Activated CD8-positive, alpha-beta T cell treated with anti-CD3 and anti-CD28 coated beads, Interleukin-2, amount 10 ng/mL, durations not matched to agents 7 days and 5 days (primary cell): ENCODE measurements at regions not wholly inside any gene's neighbourhood (a gene's known extent, or its start where the extent isn't known, plus 50 kb on each side); places are given as distances from the start of the nearest gene placed in this dataset.

ENCODE experiments used
- ATAC-seq: fragments of 150-1000 bp; cut with Tn5 transposase; one replicate; pipeline ENCODE4 v1.10.0; 2021; ENCODE audit warnings: moderate library complexity
- CTCF ChIA-PET: fragments of 350-600 bp; sonication (Branson Sonifier 250); formaldehyde crosslinking; loops from one replicate; lab custom pipeline; 2021; ENCODE audit warnings: antibody characterized with exemption; lab: Charles Lee
- POLR2A ChIA-PET: fragments of 350-600 bp; sonication (Branson Sonifier 250); formaldehyde crosslinking; loops from one replicate; lab custom pipeline; 2021; ENCODE audit warnings: antibody characterized with exemption; lab: Charles Lee
- DNase-seq: peaks from one replicate; pipeline ENCODE4 v3.0.0-alpha.2; 2020
- H3K27ac Mint-ChIP-seq: one replicate; pipeline ENCODE4 v1.8.0; 2021; ENCODE audit warnings: mild to moderate bottlenecking, mixed read lengths
- H3K27me3 Mint-ChIP-seq: one replicate; pipeline ENCODE4 v1.8.0; 2021; ENCODE audit warnings: low read depth, mixed read lengths
- H3K36me3 Mint-ChIP-seq: one replicate; pipeline ENCODE4 v1.8.0; 2021; ENCODE audit warnings: low read depth, mixed read lengths
- H3K4me1 Mint-ChIP-seq: one replicate; pipeline ENCODE4 v1.8.0; 2021; ENCODE audit warnings: low read depth, mixed read lengths
- H3K4me3 Mint-ChIP-seq: one replicate; pipeline ENCODE4 v1.8.0; 2021; ENCODE audit warnings: mild to moderate bottlenecking, mixed read lengths
- H3K9me3 Mint-ChIP-seq: one replicate; pipeline ENCODE4 v1.8.0; 2022; ENCODE audit warnings: mixed read lengths; ENCODE audit not compliant: insufficient read depth

DNA sequence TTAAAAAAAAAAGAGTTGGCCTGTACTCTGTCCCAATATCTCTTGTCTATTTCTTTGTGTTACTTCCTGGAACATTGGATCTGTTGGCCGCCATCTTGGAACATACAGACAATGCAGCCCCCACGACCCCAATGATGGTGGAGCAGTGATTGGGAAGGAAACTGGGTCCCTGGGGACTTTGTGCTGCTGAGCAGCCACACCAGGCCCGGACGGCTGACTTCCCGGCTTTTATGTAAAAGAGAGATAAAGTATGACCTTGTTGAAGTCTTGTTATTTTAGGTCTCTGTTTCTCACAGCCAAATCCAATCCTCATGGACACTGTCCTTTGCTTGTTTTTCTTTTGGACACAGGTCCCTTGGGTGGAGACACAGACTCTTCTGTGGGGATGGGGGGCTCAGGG is 204.5 kb downstream of the SALL1 start:
- H3K27ac Mint-ChIP-seq: no peak overlapping the region
- DNase-seq (no peak), ATAC-seq (no peak)
- no peaks in the 10 kb centered on the region for H3K4me1 Mint-ChIP-seq
- H3K9me3 Mint-ChIP-seq: no peaks in the 10 kb centered on the region
- CTCF ChIA-PET: no interaction called here
- POLR2A ChIA-PET: no interaction called here
- H3K4me3 Mint-ChIP-seq: no peak overlapping the region
- H3K27me3 Mint-ChIP-seq: no peaks in the 10 kb centered on the region
- no peaks in the 10 kb centered on the region for H3K36me3 Mint-ChIP-seq

DNA sequence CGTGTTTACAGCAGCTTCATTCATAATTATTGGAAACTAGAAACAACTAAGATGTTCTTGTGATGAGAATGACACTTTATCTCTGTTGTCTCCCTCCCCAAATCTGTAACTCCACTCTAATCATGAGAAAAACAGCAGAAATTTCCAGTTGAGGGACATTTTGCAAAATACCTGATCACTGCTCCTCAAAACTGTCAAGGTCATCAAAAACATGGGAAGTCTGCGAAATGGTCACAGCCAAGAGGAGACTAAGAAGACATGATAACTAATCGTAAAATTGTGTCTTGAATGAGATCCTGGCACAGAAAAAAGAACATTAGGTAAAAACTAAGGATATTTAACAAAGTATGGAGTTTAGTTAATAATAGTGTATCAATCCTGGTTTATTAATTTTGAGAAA is 204.2 kb downstream of the CYLD start:
- H3K4me3 Mint-ChIP-seq: no peak overlapping the region
- CTCF ChIA-PET: no interaction called here
- H3K27ac Mint-ChIP-seq: no peak overlapping the region
- no peaks in the 10 kb centered on the region for H3K27me3 Mint-ChIP-seq
- DNase-seq: no peak
- no peaks in the 10 kb centered on the region for H3K4me1 Mint-ChIP-seq
- no peak for ATAC-seq
- POLR2A ChIA-PET: no interaction called here
- no peaks in the 10 kb centered on the region for H3K9me3 Mint-ChIP-seq
- no peaks in the 10 kb centered on the region for H3K36me3 Mint-ChIP-seq

DNA sequence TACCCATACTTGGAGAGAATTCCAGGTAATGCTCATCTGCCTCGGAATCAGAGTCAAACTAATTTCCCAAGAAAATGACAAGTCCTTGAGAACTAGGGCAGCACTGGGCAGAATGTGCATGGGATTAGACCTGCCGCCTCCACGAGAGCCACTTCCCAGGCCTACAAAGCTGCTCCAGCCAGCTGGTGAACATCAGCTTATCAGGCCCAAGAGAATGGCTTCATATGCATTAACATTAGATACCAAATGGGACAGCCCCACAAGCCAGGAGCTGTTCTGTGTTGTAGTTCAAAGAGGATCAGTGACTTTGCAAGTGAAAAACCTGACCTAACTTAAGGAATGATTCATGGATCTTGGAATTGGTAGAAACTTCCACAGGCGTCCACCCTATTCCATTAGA is 203.3 kb downstream of the CYLD start:
- Mint-ChIP-seq H3K27ac (no peak overlapping the region), H3K4me1 (no peaks in the 10 kb centered on the region), H3K27me3 (no peaks in the 10 kb centered on the region), H3K4me3 (no peak overlapping the region), H3K36me3 (no peaks in the 10 kb centered on the region), H3K9me3 (no peaks in the 10 kb centered on the region)
- ChIA-PET POLR2A (no interaction called here), CTCF (no interaction called here)
- ATAC-seq: no peak
- DNase-seq: no peak

DNA sequence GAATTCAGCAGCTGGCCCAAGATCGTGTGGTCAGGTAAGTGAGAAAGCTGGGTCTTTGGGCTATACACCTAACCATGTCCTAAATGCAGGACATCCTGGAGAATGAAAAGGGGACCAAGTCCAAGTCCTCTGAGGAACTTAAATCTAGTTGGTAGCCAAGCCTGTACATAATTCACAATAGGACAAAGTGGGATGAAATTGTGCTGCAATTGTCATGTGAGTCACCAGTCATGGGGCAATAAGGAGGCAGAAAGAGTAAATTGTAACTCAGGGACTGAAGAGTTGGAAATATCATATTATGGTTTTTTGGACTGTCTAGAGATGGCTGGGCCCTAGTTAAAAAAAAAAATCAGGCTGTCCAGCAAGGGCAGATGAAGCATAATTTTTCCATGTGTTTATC is 202.6 kb downstream of the CYLD start:
- Mint-ChIP-seq H3K27ac (no peak overlapping the region), H3K36me3 (no peaks in the 10 kb centered on the region), H3K9me3 (no peaks in the 10 kb centered on the region), H3K4me3 (no peak overlapping the region), H3K27me3 (no peaks in the 10 kb centered on the region), H3K4me1 (no peaks in the 10 kb centered on the region)
- POLR2A ChIA-PET: no interaction called here
- CTCF ChIA-PET: no interaction called here
- DNase-seq (no peak), ATAC-seq (no peak)

DNA sequence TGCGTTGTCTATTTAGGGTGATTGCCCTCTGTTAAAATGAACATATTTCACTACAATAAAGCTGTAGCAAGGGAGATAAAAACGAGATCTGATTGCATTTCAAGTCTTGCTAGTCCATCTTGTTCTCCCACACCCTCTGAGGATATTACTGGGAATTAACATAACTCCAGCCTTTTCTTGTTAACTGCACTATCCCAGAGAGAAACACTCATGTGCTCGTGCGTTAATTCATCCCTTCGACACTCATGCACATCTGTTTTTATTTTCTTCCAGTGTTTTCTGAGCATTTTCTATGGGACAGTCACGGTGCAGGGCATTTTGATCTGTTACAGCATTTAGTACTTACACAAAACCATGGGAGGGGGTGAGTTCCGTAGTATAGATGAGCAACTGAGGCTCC is 202.1 kb downstream of the CYLD start:
- Mint-ChIP-seq H3K27me3 (no peaks in the 10 kb centered on the region), H3K27ac (no peak overlapping the region), H3K4me1 (no peaks in the 10 kb centered on the region), H3K9me3 (no peaks in the 10 kb centered on the region), H3K36me3 (no peaks in the 10 kb centered on the region), H3K4me3 (no peak overlapping the region)
- POLR2A ChIA-PET: no interaction called here
- DNase-seq (no peak), ATAC-seq (no peak)
- CTCF ChIA-PET: no interaction called here

GRCh38 chr16:50942143-50942542 is 200.3 kb downstream of the CYLD start:
- no peaks in the 10 kb centered on the region for H3K36me3 Mint-ChIP-seq
- H3K4me3 Mint-ChIP-seq: no peak overlapping the region
- H3K27ac Mint-ChIP-seq: no peak overlapping the region
- no peaks in the 10 kb centered on the region for H3K4me1 Mint-ChIP-seq
- no peaks in the 10 kb centered on the region for H3K9me3 Mint-ChIP-seq
- CTCF ChIA-PET: no interaction called here
- POLR2A ChIA-PET: no interaction called here
- ATAC-seq: no peak
- H3K27me3 Mint-ChIP-seq: no peaks in the 10 kb centered on the region
- no peak for DNase-seq

DNA sequence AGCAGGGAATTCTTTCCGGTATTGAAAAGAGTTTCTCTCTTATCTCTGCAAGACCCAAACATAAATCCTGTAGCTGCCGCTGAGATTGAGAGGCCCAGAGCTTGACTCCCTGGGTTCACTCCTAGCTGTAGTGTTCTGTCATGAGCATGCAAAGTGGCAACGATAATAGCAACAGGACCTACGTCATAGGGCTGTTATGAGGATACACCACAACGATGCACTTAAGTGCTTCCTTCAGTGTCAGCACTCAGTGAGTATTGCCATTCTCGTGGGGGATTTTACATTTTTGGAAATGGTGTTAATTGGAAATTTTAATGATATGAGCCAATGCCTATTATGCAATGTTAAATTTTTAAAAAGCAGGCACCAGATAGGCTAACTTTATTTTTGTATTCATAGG is 199.8 kb downstream of the CYLD start:
- POLR2A ChIA-PET: no interaction called here
- H3K4me1 Mint-ChIP-seq: no peaks in the 10 kb centered on the region
- DNase-seq (no peak), ATAC-seq (no peak)
- CTCF ChIA-PET: no interaction called here
- no peaks in the 10 kb centered on the region for H3K27me3 Mint-ChIP-seq
- no peaks in the 10 kb centered on the region for H3K36me3 Mint-ChIP-seq
- H3K4me3 Mint-ChIP-seq: no peak overlapping the region
- H3K9me3 Mint-ChIP-seq: no peaks in the 10 kb centered on the region
- H3K27ac Mint-ChIP-seq: no peak overlapping the region

DNA sequence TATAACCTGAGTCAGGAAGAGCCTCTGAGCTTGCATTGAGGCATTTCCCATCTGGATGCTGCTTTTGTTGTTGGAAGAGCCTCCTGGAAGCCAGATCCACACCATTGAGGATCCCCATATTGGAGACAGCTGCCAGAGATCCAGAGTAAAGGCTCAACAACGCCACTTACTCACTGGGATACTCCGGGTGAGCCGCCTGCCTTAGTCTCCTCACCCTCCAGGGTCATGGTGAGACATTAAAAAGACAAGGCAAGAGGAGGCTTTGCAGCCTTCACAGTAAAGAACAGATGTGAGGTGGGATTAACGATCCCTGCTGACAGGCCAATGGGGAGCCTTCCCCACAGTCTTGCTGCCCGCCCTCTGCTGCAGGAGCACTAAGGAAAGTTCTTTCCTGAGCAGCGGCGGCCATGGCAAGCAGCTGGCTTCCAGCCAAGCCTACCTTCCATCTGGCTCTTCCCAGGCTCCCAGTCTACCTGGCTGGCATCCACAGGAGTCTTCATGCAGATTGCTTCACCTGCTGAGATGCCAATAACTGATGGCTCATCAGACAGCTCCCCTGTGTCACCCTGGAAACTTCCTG is 198.5 kb downstream of the CYLD start:
- H3K4me3 Mint-ChIP-seq: no peak overlapping the region
- ChIA-PET POLR2A (no interaction called here), CTCF (no interaction called here)
- no peaks in the 10 kb centered on the region for H3K36me3 Mint-ChIP-seq
- no peak for DNase-seq
- no peak for ATAC-seq
- H3K9me3 Mint-ChIP-seq: no peaks in the 10 kb centered on the region
- H3K27me3 Mint-ChIP-seq: no peaks in the 10 kb centered on the region
- no peaks in the 10 kb centered on the region for H3K4me1 Mint-ChIP-seq
- H3K27ac Mint-ChIP-seq: no peak overlapping the region

DNA sequence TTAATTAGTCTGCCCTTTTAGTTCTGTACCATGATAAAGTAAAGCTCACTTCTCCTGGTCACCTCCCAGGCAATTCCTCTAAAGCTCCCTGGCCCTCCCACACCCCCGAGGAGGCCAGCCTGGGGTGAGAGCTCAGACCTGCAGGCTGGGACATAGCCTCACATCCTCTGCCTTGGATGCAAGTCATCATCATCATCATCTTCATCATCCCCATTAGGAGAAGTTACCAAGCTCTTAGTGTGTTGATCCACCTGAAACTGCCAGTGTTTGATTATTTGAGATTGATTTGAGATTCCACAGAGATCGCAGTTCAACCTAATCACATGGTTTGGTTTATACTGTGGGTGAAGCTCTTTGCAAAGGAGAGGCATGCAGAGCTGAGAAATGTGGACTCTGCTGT is 197.5 kb downstream of the CYLD start:
- ChIA-PET POLR2A (no interaction called here), CTCF (no interaction called here)
- Mint-ChIP-seq H3K4me1 (no peaks in the 10 kb centered on the region), H3K9me3 (no peaks in the 10 kb centered on the region), H3K27ac (no peak overlapping the region), H3K36me3 (no peaks in the 10 kb centered on the region), H3K27me3 (no peaks in the 10 kb centered on the region), H3K4me3 (no peak overlapping the region)
- DNase-seq (no peak), ATAC-seq (no peak)

DNA sequence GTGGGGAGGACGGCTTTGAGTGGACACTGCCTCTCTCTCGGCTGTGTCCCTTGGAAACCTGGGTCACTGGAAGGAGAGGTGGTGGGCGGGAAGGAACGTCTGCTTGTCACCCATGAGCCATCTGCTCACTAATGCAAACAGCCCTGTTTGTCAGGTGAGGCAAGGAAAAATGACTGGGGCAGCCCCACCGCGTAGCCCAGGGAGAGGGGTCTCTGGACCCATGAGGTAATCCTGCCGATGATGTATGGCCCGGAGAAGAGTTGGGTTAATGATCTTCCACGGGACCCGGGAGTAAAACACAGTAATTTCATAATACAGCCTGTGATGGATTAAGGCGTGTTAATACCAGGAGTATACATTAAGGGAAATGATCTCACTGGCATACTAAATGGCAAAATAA is 197.0 kb downstream of the CYLD start:
- POLR2A ChIA-PET: no interaction called here
- H3K9me3 Mint-ChIP-seq: no peaks in the 10 kb centered on the region

DNA sequence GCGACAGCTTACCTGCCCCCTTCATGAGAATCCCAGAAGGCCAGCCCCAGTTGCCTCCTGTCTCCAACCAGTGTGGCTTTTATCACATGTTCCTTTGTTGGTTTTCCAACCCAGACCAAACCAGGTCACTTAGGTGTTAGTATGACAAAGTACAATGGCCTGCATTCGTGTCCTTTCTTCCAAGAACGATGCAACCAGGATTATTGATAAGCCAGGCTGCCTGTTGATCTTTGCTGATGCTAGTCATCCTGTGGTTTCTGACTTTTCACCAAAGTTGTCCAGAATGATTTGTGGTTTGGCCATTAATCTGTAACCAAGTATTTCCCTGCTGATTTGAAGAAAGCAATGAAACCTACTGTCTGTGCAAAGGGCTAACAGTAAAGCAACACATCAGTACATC is 191.4 kb downstream of the CYLD start:
- Mint-ChIP-seq H3K4me3 (no peak overlapping the region), H3K9me3 (no peaks in the 10 kb centered on the region), H3K27me3 (no peaks in the 10 kb centered on the region), H3K36me3 (no peaks in the 10 kb centered on the region), H3K27ac (no peak overlapping the region), H3K4me1 (no peaks in the 10 kb centered on the region)
- ATAC-seq (no peak), DNase-seq (no peak)
- POLR2A ChIA-PET: no interaction called here
- CTCF ChIA-PET: no interaction called here

More for the DNA sequence above, 197.0 kb downstream of the CYLD start:
- ATAC-seq (no peak), DNase-seq (no peak)
- no peak overlapping the region for H3K4me3 Mint-ChIP-seq
- no peaks in the 10 kb centered on the region for H3K27me3 Mint-ChIP-seq
- no peaks in the 10 kb centered on the region for H3K36me3 Mint-ChIP-seq
- no peaks in the 10 kb centered on the region for H3K4me1 Mint-ChIP-seq
- no peak overlapping the region for H3K27ac Mint-ChIP-seq
- CTCF ChIA-PET: no interaction called here

- Mint-ChIP-seq H3K36me3 (no peaks in the 10 kb centered on the region), H3K4me1 (no peaks in the 10 kb centered on the region), H3K9me3 (no peaks in the 10 kb centered on the region), H3K27ac (no peak overlapping the region), H3K27me3 (no peaks in the 10 kb centered on the region), H3K4me3 (no peak overlapping the region)
- DNase-seq (no peak), ATAC-seq (no peak)
- POLR2A ChIA-PET: no interaction called here
- CTCF ChIA-PET: no interaction called here
Observed at GRCh38 chr16:50932348-50932935, 190.6 kb downstream of the CYLD start.

DNA sequence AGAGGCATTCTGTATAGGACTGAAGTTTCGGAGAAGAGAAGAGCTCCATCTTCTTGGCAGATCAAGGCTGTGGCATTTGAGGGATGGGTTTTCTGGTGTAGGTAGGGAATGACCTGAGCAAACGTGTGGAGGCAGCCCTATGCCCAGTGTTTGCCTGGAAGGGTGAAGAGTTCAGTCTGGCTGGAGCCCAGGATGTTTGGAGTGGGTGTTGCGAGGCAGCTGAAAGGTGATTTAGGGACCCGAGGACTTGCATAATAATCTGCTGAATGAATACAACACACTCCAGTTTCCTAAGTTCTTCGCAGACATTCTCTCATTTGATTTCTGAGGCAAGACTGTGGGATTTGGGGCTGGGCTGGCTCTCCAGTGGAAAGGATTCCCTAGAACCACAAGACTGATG is 186.2 kb downstream of the CYLD start:
- POLR2A ChIA-PET: no interaction called here
- ATAC-seq (no peak), DNase-seq (no peak)
- Mint-ChIP-seq H3K4me1 (no peaks in the 10 kb centered on the region), H3K27me3 (no peaks in the 10 kb centered on the region), H3K36me3 (no peaks in the 10 kb centered on the region), H3K4me3 (no peak overlapping the region), H3K9me3 (no peaks in the 10 kb centered on the region), H3K27ac (no peak overlapping the region)
- CTCF ChIA-PET: no interaction called here
